WTC11 (cell line): ENCODE measurements at regions not wholly inside any gene's neighbourhood (a gene's known extent, or its start where the extent isn't known, plus 50 kb on each side); places are given as distances from the start of the nearest gene placed in this dataset.

ENCODE experiments used
- ATAC-seq: fragments of 200-7000 bp; cut with Tn5 transposase; 2 replicates; pipeline ENCODE4 v1.10.0; 2021; ENCODE audit warnings: mild to moderate bottlenecking, moderate library complexity
- CTCF ChIA-PET: fragments of 300-600 bp; sonication (Branson Sonifier 250); formaldehyde crosslinking; loops from one replicate; lab custom pipeline; 2021; ENCODE audit warnings: antibody characterized with exemption; lab: Charles Lee
- POLR2A ChIA-PET: fragments of 350-600 bp; sonication (Branson Sonifier 250); formaldehyde crosslinking; loops from one replicate; lab custom pipeline; 2021; ENCODE audit warnings: antibody characterized with exemption; lab: Charles Lee
- DNase-seq: peaks from one replicate; pipeline ENCODE4 v3.0.0; 2021; ENCODE audit warnings: low spot score
- H3K27ac Mint-ChIP-seq: 2 replicates; pipeline ENCODE4 v1.8.0; 2021; ENCODE audit warnings: mixed read lengths
- H3K27me3 Mint-ChIP-seq: 2 replicates; pipeline ENCODE4 v1.8.0; 2021; ENCODE audit warnings: low read depth, mild to moderate bottlenecking, moderate library complexity, mixed read lengths
- H3K36me3 Mint-ChIP-seq: 2 replicates; pipeline ENCODE4 v1.8.0; 2021; ENCODE audit warnings: mixed read lengths
- H3K4me1 Mint-ChIP-seq: 2 replicates; pipeline ENCODE4 v1.8.0; 2022; ENCODE audit warnings: mixed read lengths
- H3K4me3 Mint-ChIP-seq: 2 replicates; pipeline ENCODE4 v1.8.0; 2021; ENCODE audit warnings: mild to moderate bottlenecking, moderate library complexity, mixed read lengths
- H3K9me3 Mint-ChIP-seq: 2 replicates; pipeline ENCODE4 v1.8.0; 2021; ENCODE audit warnings: mixed read lengths
- CTCF ChIP-seq: fragments of 200-600 bp; IDR thresholded peaks from 2 replicates; pipeline ENCODE4 v1.8.0; 2022; ENCODE audit warnings: antibody characterized with exemption
- E2F4 ChIP-seq: sonication (generic); formaldehyde crosslinking; IDR thresholded peaks from 2 replicates; pipeline ENCODE4 v1.8.1; 2022; ENCODE audit warnings: low read depth, mild to moderate bottlenecking, moderate library complexity, missing genetic modification reagents, borderline replicate concordance
- ESRRA ChIP-seq: sonication (generic); formaldehyde crosslinking; IDR thresholded peaks from 2 replicates; pipeline ENCODE4 v1.8.1; 2022; ENCODE audit warnings: mild to moderate bottlenecking, missing genetic modification reagents, borderline replicate concordance
- FOXP1 ChIP-seq: sonication (generic); formaldehyde crosslinking; IDR thresholded peaks from 2 replicates; pipeline ENCODE4 v1.8.0; 2022; ENCODE audit warnings: missing genetic modification reagents, mild to moderate bottlenecking, moderate library complexity, borderline replicate concordance
- GRHL2 ChIP-seq: fragments of 250-450 bp; sonication (Bioruptor Pico); IDR thresholded peaks from 2 replicates; pipeline ENCODE4 v1.8.0; 2022; ENCODE audit warnings: mild to moderate bottlenecking, moderate library complexity; ENCODE audit not compliant: insufficient replicate concordance, severe bottlenecking
- HMGXB4 ChIP-seq: sonication (generic); formaldehyde crosslinking; IDR thresholded peaks from 2 replicates; pipeline ENCODE4 v1.8.1; 2023; ENCODE audit warnings: mild to moderate bottlenecking, moderate library complexity, missing genetic modification reagents
- JAZF1 ChIP-seq: fragments of 250-450 bp; sonication (Bioruptor Pico); IDR thresholded peaks from 2 replicates; pipeline ENCODE4 v1.9.0; 2021; ENCODE audit warnings: moderate library complexity, mild to moderate bottlenecking, inconsistent platforms
- NFATC4 ChIP-seq: fragments of 250-450 bp; sonication (Bioruptor Pico); IDR thresholded peaks from 2 replicates; pipeline ENCODE4 v1.9.0; 2021; ENCODE audit warnings: mild to moderate bottlenecking
- NR2C2 ChIP-seq: sonication (generic); formaldehyde crosslinking; IDR thresholded peaks from 2 replicates; pipeline ENCODE4 v1.8.0; 2022; ENCODE audit warnings: mild to moderate bottlenecking, missing genetic modification reagents
- NR3C1 ChIP-seq: sonication (generic); formaldehyde crosslinking; conservative IDR thresholded peaks from 2 replicates; pipeline ENCODE4 v1.8.1; 2023; ENCODE audit warnings: low read depth, mild to moderate bottlenecking, missing genetic modification reagents
- TEAD1 ChIP-seq: sonication (generic); formaldehyde crosslinking; IDR thresholded peaks from 2 replicates; pipeline ENCODE4 v1.8.0; 2022; ENCODE audit warnings: mild to moderate bottlenecking, missing genetic modification reagents
- ZNF138 ChIP-seq: sonication (generic); formaldehyde crosslinking; conservative IDR thresholded peaks from 2 replicates; pipeline ENCODE4 v1.8.1; 2022; ENCODE audit warnings: mild to moderate bottlenecking, moderate library complexity, missing genetic modification reagents
- ZNF232 ChIP-seq: sonication (generic); formaldehyde crosslinking; IDR thresholded peaks from 2 replicates; pipeline ENCODE4 v1.8.0; 2022; ENCODE audit warnings: mild to moderate bottlenecking, missing genetic modification reagents
- ZNF281 ChIP-seq: sonication (generic); formaldehyde crosslinking; IDR thresholded peaks from 2 replicates; pipeline ENCODE4 v1.8.0; 2023; ENCODE audit warnings: mild to moderate bottlenecking, missing genetic modification reagents
- TF ChIP-seq, protein P1 (sequence below): sonication (generic); formaldehyde crosslinking; IDR thresholded peaks from 2 replicates; pipeline ENCODE4 v1.8.0; 2022; ENCODE audit warnings: mild to moderate bottlenecking, missing genetic modification reagents
- TF ChIP-seq, protein P2 (sequence below): fragments of 250-450 bp; sonication (Bioruptor Pico); IDR thresholded peaks from 2 replicates; pipeline ENCODE4 v1.9.0; 2021; ENCODE audit warnings: moderate library complexity, mild to moderate bottlenecking, inconsistent platforms, borderline replicate concordance
- TF ChIP-seq, protein P3 (sequence below): sonication (generic); formaldehyde crosslinking; IDR thresholded peaks from 2 replicates; pipeline ENCODE4 v1.8.0; 2022; ENCODE audit warnings: mild to moderate bottlenecking, missing genetic modification reagents

DNA sequence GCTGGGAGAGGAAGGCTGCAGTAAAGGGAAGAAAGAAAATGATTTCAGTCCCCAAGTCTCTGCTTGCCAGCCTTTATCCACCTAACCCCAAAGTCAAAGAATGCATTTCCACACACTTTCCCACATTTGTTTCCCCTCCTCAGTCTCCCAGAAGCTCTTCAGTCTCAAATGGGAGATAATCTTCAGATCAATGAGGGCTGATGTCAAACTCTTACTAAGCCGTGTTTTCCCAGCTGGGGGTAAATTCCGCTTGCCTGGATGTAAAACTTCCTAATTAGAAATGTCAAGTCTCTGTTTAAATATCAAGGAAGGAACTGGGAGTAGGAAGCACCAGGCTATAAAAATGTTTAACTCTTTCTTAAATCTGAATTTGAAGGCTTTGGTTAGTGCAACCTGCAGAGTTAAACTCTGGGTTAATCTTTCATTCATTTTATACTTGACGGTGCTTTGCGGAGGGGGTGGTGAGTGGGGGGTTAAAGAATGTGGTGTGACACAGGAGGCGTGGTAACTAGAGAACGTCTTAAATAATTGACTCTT, 601.4 kb upstream of the ACTRT1 start:
- Mint-ChIP-seq H3K27ac (peak overlapping the region; percentile 42), H3K4me3 (no peak overlapping the region)
- CTCF ChIA-PET: no interaction called here

DNA sequence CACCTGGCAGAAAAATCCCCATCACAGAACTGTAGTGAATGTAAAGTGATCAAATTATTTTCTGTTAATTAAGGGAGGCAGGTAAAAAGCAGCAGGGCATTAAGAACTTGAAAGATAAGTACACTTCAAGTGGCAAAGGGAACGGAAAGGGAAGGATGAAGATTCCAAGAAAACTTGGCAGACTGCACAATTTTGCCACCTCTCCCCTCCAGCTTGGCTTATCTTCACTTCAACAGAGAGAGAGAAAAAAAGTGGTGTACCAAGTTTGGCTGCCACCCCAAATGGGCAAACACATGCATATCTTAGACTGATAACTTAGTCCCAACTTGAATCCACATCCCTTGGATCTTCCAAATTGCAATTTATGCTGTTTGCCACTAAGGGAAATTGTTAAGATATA, 598.1 kb upstream of the ACTRT1 start:
- H3K27ac Mint-ChIP-seq: no peak overlapping the region
- no peaks in the 10 kb centered on the region for H3K36me3 Mint-ChIP-seq
- no peak overlapping the region for H3K4me3 Mint-ChIP-seq
- ChIA-PET POLR2A (no interaction called here), CTCF (no interaction called here)
- DNase-seq: no peak
- H3K4me1 Mint-ChIP-seq: peaks cover 24% of the 10 kb centered on the region
- no peak for ATAC-seq
- 0 out of 2 replicates have a peak, but pooled peaks cover 2% of the 10 kb centered on the region for H3K9me3 Mint-ChIP-seq
- peaks cover 15% of the 10 kb centered on the region for H3K27me3 Mint-ChIP-seq
- no peak for TF ChIP-seq CTCF
- no peak for TF ChIP-seq JAZF1
- no peak for TF ChIP-seq NFATC4 (CRISPR knock-in tag)
- no peak for TF ChIP-seq GRHL2 (CRISPR knock-in tag)
- no peak for TF ChIP-seq NR2C2 (CRISPR knock-in tag)
- no peak for TF ChIP-seq NR3C1
- TF ChIP-seq, protein P1, sequence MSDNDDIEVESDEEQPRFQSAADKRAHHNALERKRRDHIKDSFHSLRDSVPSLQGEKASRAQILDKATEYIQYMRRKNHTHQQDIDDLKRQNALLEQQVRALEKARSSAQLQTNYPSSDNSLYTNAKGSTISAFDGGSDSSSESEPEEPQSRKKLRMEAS (CRISPR knock-in tag): no peak
- no peak for TF ChIP-seq E2F4 (CRISPR knock-in tag)

More for the DNA sequence above, 601.4 kb upstream of the ACTRT1 start:
- no peak for DNase-seq
- peak; percentile 58 for ATAC-seq
- POLR2A ChIA-PET: no interaction called here
- Mint-ChIP-seq H3K27me3 (peaks cover 26% of the 10 kb centered on the region), H3K36me3 (peaks cover 10% of the 10 kb centered on the region), H3K4me1 (peaks cover 32% of the 10 kb centered on the region), H3K9me3 (peaks cover 15% of the 10 kb centered on the region)
- no peak for TF ChIP-seq ZNF138 (CRISPR knock-in tag)
- TF ChIP-seq ESRRA (CRISPR knock-in tag): no peak
- no peak for TF ChIP-seq HMGXB4 (CRISPR knock-in tag)
- TF ChIP-seq, protein P2, sequence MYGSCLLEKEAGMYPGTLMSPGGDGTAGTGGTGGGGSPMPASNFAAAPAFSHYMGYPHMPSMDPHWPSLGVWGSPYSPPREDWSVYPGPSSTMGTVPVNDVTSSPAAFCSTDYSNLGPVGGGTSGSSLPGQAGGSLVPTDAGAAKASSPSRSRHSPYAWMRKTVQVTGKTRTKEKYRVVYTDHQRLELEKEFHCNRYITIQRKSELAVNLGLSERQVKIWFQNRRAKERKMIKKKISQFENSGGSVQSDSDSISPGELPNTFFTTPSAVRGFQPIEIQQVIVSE (CRISPR knock-in tag): no peak
- TF ChIP-seq ZNF281 (CRISPR knock-in tag): no peak
- no peak for TF ChIP-seq TEAD1 (CRISPR knock-in tag)
- no peak for TF ChIP-seq ZNF232
- TF ChIP-seq FOXP1 (CRISPR knock-in tag): no peak
- TF ChIP-seq, protein P3, sequence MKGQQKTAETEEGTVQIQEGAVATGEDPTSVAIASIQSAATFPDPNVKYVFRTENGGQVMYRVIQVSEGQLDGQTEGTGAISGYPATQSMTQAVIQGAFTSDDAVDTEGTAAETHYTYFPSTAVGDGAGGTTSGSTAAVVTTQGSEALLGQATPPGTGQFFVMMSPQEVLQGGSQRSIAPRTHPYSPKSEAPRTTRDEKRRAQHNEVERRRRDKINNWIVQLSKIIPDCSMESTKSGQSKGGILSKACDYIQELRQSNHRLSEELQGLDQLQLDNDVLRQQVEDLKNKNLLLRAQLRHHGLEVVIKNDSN: no peak
- no peak for TF ChIP-seq CTCF
